SU-DHL-6 (cell line): ENCODE measurements at regions not wholly inside any gene's neighbourhood (a gene's known extent, or its start where the extent isn't known, plus 50 kb on each side); places are given as distances from the start of the nearest gene placed in this dataset.

Source experiments
- H2AFZ ChIP-seq: fragments of 200-600 bp; sonication (generic); 2 replicates; pipeline ENCODE4 v1.6.1; 2014; ENCODE audit warnings: low read depth, mild to moderate bottlenecking, moderate library complexity, mixed read lengths, antibody characterized with exemption, low read length; ENCODE audit not compliant: severe bottlenecking
- H3F3A ChIP-seq: fragments of 200-600 bp; shearing (Covaris generic); 2 replicates; pipeline ENCODE4 v1.6.0; 2016; ENCODE audit warnings: antibody characterized with exemption, mild to moderate bottlenecking; ENCODE audit not compliant: insufficient read depth
- H3K27ac ChIP-seq: fragments of 200-600 bp; sonication (generic); 2 replicates; pipeline ENCODE4 v1.5.1; 2016; ENCODE audit warnings: low read depth, mild to moderate bottlenecking, low read length, moderate library complexity, mixed read lengths
- H3K27me3 ChIP-seq: fragments of 200-600 bp; sonication (generic), shearing (Covaris generic); 2 replicates; pipeline ENCODE4 v1.6.0; 2014; ENCODE audit warnings: mild to moderate bottlenecking, low read length
- H3K36me3 ChIP-seq: fragments of 200-600 bp; sonication (generic); 2 replicates; pipeline ENCODE4 v1.6.1; 2014; ENCODE audit warnings: mild to moderate bottlenecking, low read length, mixed read lengths
- H3K4me2 ChIP-seq: fragments of 300-600, 200-600 bp; shearing (Covaris generic), sonication (generic); 2 replicates; pipeline ENCODE4 v1.6.0; 2014; ENCODE audit warnings: low read length, low read depth, mild to moderate bottlenecking; ENCODE audit not compliant: poor library complexity, severe bottlenecking
- H3K4me3 ChIP-seq: fragments of 200-600 bp; sonication (generic); 2 replicates; pipeline ENCODE4 v1.5.1; 2014; ENCODE audit warnings: antibody characterized with exemption, low read length, mild to moderate bottlenecking, mixed read lengths; ENCODE audit not compliant: insufficient read depth, poor library complexity, severe bottlenecking
- H3K79me2 ChIP-seq: fragments of 200-600 bp; sonication (generic); 2 replicates; pipeline ENCODE4 v1.6.1; 2014; ENCODE audit warnings: mild to moderate bottlenecking, low read length, moderate library complexity; ENCODE audit not compliant: insufficient read depth
- H3K9ac ChIP-seq: fragments of 200-600 bp; sonication (generic); 2 replicates; pipeline ENCODE4 v1.7.0; 2014; ENCODE audit warnings: mild to moderate bottlenecking, low read length
- H3K9me2 ChIP-seq: fragments of 200-600 bp; sonication (generic); replicated peaks from 2 replicates; pipeline ENCODE4 v1.6.1; 2014; ENCODE audit warnings: low read length; ENCODE audit not compliant: insufficient read depth
- H3K9me3 ChIP-seq: fragments of 200-600 bp; sonication (generic); 2 replicates; pipeline ENCODE4 v1.6.1; 2014; ENCODE audit warnings: low read length, mixed read lengths; ENCODE audit not compliant: insufficient read depth
- H4K20me1 ChIP-seq: fragments of 200-600 bp; sonication (generic); 2 replicates; pipeline ENCODE4 v1.6.1; 2014; ENCODE audit warnings: low read depth, mild to moderate bottlenecking, antibody characterized with exemption, low read length, moderate library complexity, mixed read lengths
- CTCF ChIP-seq: fragments of 200-600 bp; sonication (generic); IDR thresholded peaks from one replicate; pipeline ENCODE4 v1.5.1; 2017; ENCODE audit warnings: antibody characterized with exemption, mild to moderate bottlenecking, low read length, moderate library complexity; ENCODE audit not compliant: insufficient read depth, poor library complexity, severe bottlenecking
- EZH2phosphoT487 ChIP-seq: fragments of 200-600 bp; sonication (generic), shearing (Covaris generic); conservative IDR thresholded peaks from 2 replicates; pipeline ENCODE4 v1.6.1; 2018; ENCODE audit warnings: mild to moderate bottlenecking, antibody characterized with exemption, low read length, moderate library complexity, mixed read lengths

GRCh38 chr10:120328647-120329046 is 128.4 kb upstream of the PLPP4 start:
- TF ChIP-seq EZH2phosphoT487 (no peak), CTCF (no peak)
- H4K20me1 ChIP-seq: no peaks in the 10 kb centered on the region
- no peak overlapping the region for H3K9ac ChIP-seq
- H3K9me3 ChIP-seq: no peaks in the 10 kb centered on the region
- H3K27me3 ChIP-seq: no peaks in the 10 kb centered on the region
- H3K4me2 ChIP-seq: no peak overlapping the region
- no peaks in the 10 kb centered on the region for H3K36me3 ChIP-seq
- H2AFZ ChIP-seq: no peak overlapping the region
- H3K79me2 ChIP-seq: no peaks in the 10 kb centered on the region
- H3K27ac ChIP-seq: no peak overlapping the region
- H3K9me2 ChIP-seq: no peaks in the 10 kb centered on the region
- H3F3A ChIP-seq: no peaks in the 10 kb centered on the region
- no peak overlapping the region for H3K4me3 ChIP-seq

- H3K9ac ChIP-seq: no peak overlapping the region
- no peaks in the 10 kb centered on the region for H3K9me3 ChIP-seq
- no peaks in the 10 kb centered on the region for H3F3A ChIP-seq
- TF ChIP-seq CTCF (no peak), EZH2phosphoT487 (no peak)
- H3K79me2 ChIP-seq: no peaks in the 10 kb centered on the region
- H3K9me2 ChIP-seq: no peaks in the 10 kb centered on the region
- H3K27me3 ChIP-seq: no peaks in the 10 kb centered on the region
- no peaks in the 10 kb centered on the region for H4K20me1 ChIP-seq
- no peaks in the 10 kb centered on the region for H3K36me3 ChIP-seq
- H2AFZ ChIP-seq: no peak overlapping the region
- H3K4me3 ChIP-seq: no peak overlapping the region
- no peak overlapping the region for H3K27ac ChIP-seq
- H3K4me2 ChIP-seq: no peak overlapping the region
These were observed 121.5 kb upstream of the PLPP4 start for GRCh38 chr10:120335553-120335952.

- Histone ChIP-seq H2AFZ (no peak overlapping the region), H3K27ac (no peak overlapping the region), H3K79me2 (no peaks in the 10 kb centered on the region), H4K20me1 (no peaks in the 10 kb centered on the region), H3K9me3 (no peaks in the 10 kb centered on the region), H3F3A (no peaks in the 10 kb centered on the region), H3K4me2 (no peak overlapping the region), H3K36me3 (no peaks in the 10 kb centered on the region), H3K27me3 (no peaks in the 10 kb centered on the region), H3K9me2 (no peaks in the 10 kb centered on the region), H3K4me3 (no peak overlapping the region), H3K9ac (no peak overlapping the region)
- TF ChIP-seq EZH2phosphoT487 (no peak), CTCF (no peak)
These were observed 120.6 kb upstream of the PLPP4 start for GRCh38 chr10:120336306-120336910.
